IPS-NIHi7 (cell line): ENCODE measurements at regions not wholly inside any gene's neighbourhood (a gene's known extent, or its start where the extent isn't known, plus 50 kb on each side); places are given as distances from the start of the nearest gene placed in this dataset.

ENCODE experiments used
- DNase-seq: peaks from one replicate; pipeline ENCODE4 v3.0.0; 2012; ENCODE audit warnings: mixed read lengths; ENCODE audit errors: extremely low spot score

- no peak for DNase-seq
These were observed 196.5 kb downstream of the TEX29 start for GRCh38 chr13:111516712-111517640.

- no peak for DNase-seq
These were observed 197.2 kb downstream of the TEX29 start for GRCh38 chr13:111517641-111518010.

- no peak for DNase-seq
These were observed 197.8 kb downstream of the TEX29 start for GRCh38 chr13:111518161-111518792.

- no peak for DNase-seq
These were observed 198.6 kb downstream of the TEX29 start for GRCh38 chr13:111519041-111519440.

GRCh38 chr13:111519490-111520170 is 199.2 kb downstream of the TEX29 start:
- DNase-seq: no peak

GRCh38 chr13:111521030-111521429 is 200.6 kb downstream of the TEX29 start:
- DNase-seq: no peak

GRCh38 chr13:111521691-111522229 is 201.3 kb downstream of the TEX29 start:
- DNase-seq: no peak

- no peak for DNase-seq
These were observed 205.1 kb downstream of the TEX29 start for GRCh38 chr13:111525320-111526118.

- DNase-seq: no peak
These were observed 206.5 kb downstream of the TEX29 start for GRCh38 chr13:111526922-111527321.

- DNase-seq: no peak
These were observed 207.3 kb downstream of the TEX29 start for GRCh38 chr13:111527614-111528229.

GRCh38 chr13:111528513-111528912 is 208.1 kb downstream of the TEX29 start:
- DNase-seq: no peak

- DNase-seq: no peak
These were observed 209.9 kb downstream of the TEX29 start for GRCh38 chr13:111530137-111530870.

GRCh38 chr13:111531505-111531904 is 211.1 kb downstream of the TEX29 start:
- DNase-seq: no peak

- DNase-seq: no peak
These were observed 211.7 kb downstream of the TEX29 start for GRCh38 chr13:111532111-111532510.

- no peak for DNase-seq
These were observed 213.7 kb downstream of the TEX29 start for GRCh38 chr13:111533900-111534683.

- DNase-seq: no peak
These were observed 214.5 kb downstream of the TEX29 start for GRCh38 chr13:111534751-111535522.

GRCh38 chr13:111535523-111535811 is 215.0 kb downstream of the TEX29 start:
- DNase-seq: no peak

- no peak for DNase-seq
These were observed 215.7 kb downstream of the TEX29 start for GRCh38 chr13:111536075-111536642.
